GM18511 (cell line): ENCODE measurements at regions not wholly inside any gene's neighbourhood (a gene's known extent, or its start where the extent isn't known, plus 50 kb on each side); places are given as distances from the start of the nearest gene placed in this dataset.

Experiments
- ATAC-seq: cut with Tn5 transposase; IDR thresholded peaks from one replicate; pipeline ENCODE4 v1.9.1; 2021; ENCODE audit warnings: mild to moderate bottlenecking, moderate library complexity; ENCODE audit not compliant: unreplicated experiment

- ATAC-seq, result no peak
Measured at GRCh38 chr10:131805696-131806095, 95.1 kb upstream of the PPP2R2D start.

GRCh38 chr10:131806146-131806545, 94.7 kb upstream of the PPP2R2D start:
- ATAC-seq, result no peak

GRCh38 chr10:131806646-131807317, 94.0 kb upstream of the PPP2R2D start:
- ATAC-seq, result no peak

GRCh38 chr10:131808370-131808930, 92.4 kb upstream of the PPP2R2D start:
- ATAC-seq, result no peak

- no peak for ATAC-seq
Measured at GRCh38 chr10:131810036-131810804, 90.6 kb upstream of the PPP2R2D start.

- ATAC-seq, result no peak
Measured at GRCh38 chr10:131810805-131811629, 89.8 kb upstream of the PPP2R2D start.

- ATAC-seq, result no peak
Measured at GRCh38 chr10:131811630-131812403, 89.0 kb upstream of the PPP2R2D start.

- ATAC-seq, result no peak
Measured at GRCh38 chr10:131812736-131813604, 87.8 kb upstream of the PPP2R2D start.

GRCh38 chr10:131814567-131815265, 86.1 kb upstream of the PPP2R2D start:
- no peak for ATAC-seq

GRCh38 chr10:131815266-131816156, 85.3 kb upstream of the PPP2R2D start:
- ATAC-seq, result no peak

- ATAC-seq, result no peak
Measured at GRCh38 chr10:131816157-131816775, 84.5 kb upstream of the PPP2R2D start.

GRCh38 chr10:131816941-131817700, 83.7 kb upstream of the PPP2R2D start:
- no peak for ATAC-seq

- ATAC-seq, result no peak
Measured at GRCh38 chr10:131817866-131818509, 82.8 kb upstream of the PPP2R2D start.

GRCh38 chr10:131818510-131819234, 82.1 kb upstream of the PPP2R2D start:
- ATAC-seq, result no peak

- ATAC-seq, result no peak
Measured at GRCh38 chr10:131819241-131820072, 81.4 kb upstream of the PPP2R2D start.
